CD14-positive monocyte (primary cell): ENCODE measurements at regions not wholly inside any gene's neighbourhood (a gene's known extent, or its start where the extent isn't known, plus 50 kb on each side); places are given as distances from the start of the nearest gene placed in this dataset.

ENCODE experiments used
- DNase-seq, 3 donors: peaks; one replicate each; pipeline ENCODE4 v3.0.0-alpha.2; 2011 to 2022
- H2AFZ ChIP-seq: 2 replicates; pipeline ENCODE4 v1.6.0; 2012; ENCODE audit warnings: mild to moderate bottlenecking, low read depth, low read length, inconsistent platforms; ENCODE audit not compliant: insufficient read depth, poor library complexity, severe bottlenecking
- H3K27ac ChIP-seq, 2 donors: 1 replicate in 1 of 2; 2 replicates in 1 of 2; pipeline ENCODE4 v1.5.1; 2012 to 2013; ENCODE audit warnings: low read length in 2 of 2, control low read depth in 1 of 2, inconsistent platforms in 1 of 2, low read depth in 1 of 2, mild to moderate bottlenecking in 1 of 2
- H3K27me3 ChIP-seq, 2 donors: one replicate each; pipeline versions ENCODE4 v1.6.0 to v1.6.1; 2011 to 2013; ENCODE audit warnings: low read length in 2 of 2; ENCODE audit not compliant: control insufficient read depth in 2 of 2, insufficient read depth in 2 of 2
- H3K36me3 ChIP-seq, 2 donors: replicated peaks in 1 of 2; 1 replicate in 1 of 2; 2 replicates in 1 of 2; pipeline versions ENCODE4 v1.5.1 to v1.6.1; 2012 to 2013; ENCODE audit warnings: low read length in 2 of 2, control low read depth in 1 of 2, inconsistent platforms in 1 of 2, mild to moderate bottlenecking in 1 of 2; ENCODE audit not compliant: insufficient read depth in 2 of 2, control insufficient read depth in 1 of 2
- H3K4me1 ChIP-seq, 2 donors: 1 replicate in 1 of 2; 2 replicates in 1 of 2; pipeline versions ENCODE4 v1.5.1 to v1.6.1; 2012 to 2013; ENCODE audit warnings: low read length in 2 of 2, control low read depth in 1 of 2, inconsistent platforms in 1 of 2, mild to moderate bottlenecking in 1 of 2, moderate library complexity in 1 of 2; ENCODE audit not compliant: insufficient read depth in 2 of 2, control insufficient read depth in 1 of 2
- H3K4me2 ChIP-seq: replicated peaks from 2 replicates; pipeline ENCODE3; 2012; ENCODE audit warnings: low read length, moderate library complexity, mild to moderate bottlenecking; ENCODE audit not compliant: poor library complexity, severe bottlenecking; ENCODE audit errors: extremely low read depth
- H3K4me3 ChIP-seq, 3 experiments: fragments of 200-600 bp in 1 of 3; sonication (generic) in 1 of 3; replicated peaks in 1 of 3; 1 replicate in 2 of 3; 2 replicates in 1 of 3; pipeline ENCODE4 v1.5.1; 2011 to 2013; ENCODE audit warnings: low read length in 3 of 3, mild to moderate bottlenecking in 3 of 3, control low read depth in 2 of 3, low read depth in 2 of 3, inconsistent platforms in 1 of 3, moderate library complexity in 1 of 3
- H3K79me2 ChIP-seq: 2 replicates; pipeline ENCODE4 v1.6.0; 2012; ENCODE audit warnings: mild to moderate bottlenecking, control low read depth, inconsistent platforms, low read length, moderate library complexity; ENCODE audit not compliant: insufficient read depth
- H3K9ac ChIP-seq: 2 replicates; pipeline ENCODE4 v1.6.0; 2017; ENCODE audit warnings: low read length, mild to moderate bottlenecking; ENCODE audit not compliant: insufficient read depth, poor library complexity, severe bottlenecking
- H3K9me3 ChIP-seq, 2 donors: replicated peaks in 1 of 2; 1 replicate in 1 of 2; 2 replicates in 1 of 2; pipeline versions ENCODE4 v1.5.1 to v1.6.1; 2012 to 2013; ENCODE audit warnings: low read length in 2 of 2, control low read depth in 1 of 2; ENCODE audit not compliant: control insufficient read depth in 1 of 2, insufficient read depth in 1 of 2
- H4K20me1 ChIP-seq: 2 replicates; pipeline ENCODE4 v1.6.0; 2012; ENCODE audit warnings: mild to moderate bottlenecking, low read length, control low read depth, moderate library complexity; ENCODE audit not compliant: insufficient read depth
- H3K27ac Mint-ChIP-seq, 7 donors: one replicate each; pipeline ENCODE4 v1.8.0; 2020; ENCODE audit warnings: mild to moderate bottlenecking in 7 of 7, mixed read lengths in 7 of 7, moderate library complexity in 6 of 7, inconsistent platforms in 2 of 7
- H3K27me3 Mint-ChIP-seq, 3 donors: one replicate each; pipeline ENCODE4 v1.8.0; 2021 to 2022; ENCODE audit warnings: low read depth in 3 of 3, mild to moderate bottlenecking in 3 of 3, mixed read lengths in 3 of 3, moderate library complexity in 3 of 3, inconsistent platforms in 1 of 3
- H3K36me3 Mint-ChIP-seq, 2 donors: one replicate each; pipeline ENCODE4 v1.8.0; 2020; ENCODE audit warnings: mixed read lengths in 2 of 2, inconsistent platforms in 1 of 2, mild to moderate bottlenecking in 1 of 2
- H3K4me1 Mint-ChIP-seq: one replicate; pipeline ENCODE4 v1.8.0; 2020; ENCODE audit warnings: mild to moderate bottlenecking, mixed read lengths
- H3K4me3 Mint-ChIP-seq, 2 donors: one replicate each; pipeline ENCODE4 v1.8.0; 2020; ENCODE audit warnings: mild to moderate bottlenecking in 2 of 2, mixed read lengths in 2 of 2, moderate library complexity in 1 of 2
- H3K9me3 Mint-ChIP-seq, 7 donors: one replicate each; pipeline ENCODE4 v1.8.0; 2020 to 2022; ENCODE audit warnings: mixed read lengths in 7 of 7, mild to moderate bottlenecking in 6 of 7, moderate library complexity in 6 of 7, inconsistent platforms in 2 of 7
- WGBS: methylation state at CpG from one replicate; pipeline ENCODE4 v1.1.5; 2013; ENCODE audit warnings: missing lambda C conversion rate; ENCODE audit not compliant: insufficient coverage; 5-methylcytosine and 5-hydroxymethylcytosine counted together
- intact Hi-C, 2 donors: fragments of 100-400 bp; cut with micrococcal nuclease; formaldehyde crosslinking; loops; one replicate each; pipeline versions ENCODE4 v1.15.0 to v1.15.1; 2023
- TF ChIP-seq, protein P1 (sequence below): fragments of 200-600 bp; IDR thresholded peaks from one replicate; pipeline ENCODE4 v1.8.0; 2022; ENCODE audit warnings: antibody characterized with exemption, mild to moderate bottlenecking

DNA sequence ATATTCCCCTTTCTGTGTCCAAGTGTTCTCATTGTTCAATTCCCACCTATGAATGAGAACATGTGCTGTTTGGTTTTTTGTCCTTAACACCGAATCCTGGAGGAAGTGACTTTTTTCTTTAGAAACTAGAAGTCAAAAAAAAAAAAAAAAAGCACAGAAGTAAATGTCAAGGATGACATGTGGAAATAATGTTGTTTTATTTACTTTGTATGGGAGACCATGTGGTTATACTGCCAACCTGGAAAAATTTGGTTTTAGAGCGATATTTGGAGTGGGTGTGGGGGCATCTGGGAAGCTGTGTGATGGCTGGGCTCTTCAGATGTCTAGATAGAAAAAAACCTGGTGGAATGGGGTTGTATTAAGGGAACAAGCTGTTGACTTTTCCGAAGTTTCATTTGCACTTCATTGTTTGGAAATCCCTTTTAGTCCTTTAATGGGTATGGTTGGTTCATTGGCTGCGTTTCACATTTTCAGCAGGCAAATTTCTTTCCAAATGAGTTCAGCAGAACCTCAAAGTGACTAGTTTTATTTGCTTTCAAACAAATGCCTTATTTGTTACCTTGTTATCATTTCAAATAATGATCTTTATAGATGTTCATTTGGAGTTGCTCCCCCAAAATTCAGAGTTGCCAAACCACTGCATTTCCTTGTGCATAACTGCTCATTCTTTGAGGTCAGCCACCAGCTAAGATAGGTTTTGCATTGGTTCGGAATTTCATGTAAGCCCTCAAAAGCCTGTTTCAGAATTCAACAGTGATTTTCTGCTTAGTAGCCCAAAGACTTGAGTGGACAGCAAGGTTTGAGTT is 508.2 kb downstream of the METTL15 start:
- intact Hi-C loops = no loop called here
- Histone ChIP-seq H3K4me1 (no peaks in the 10 kb centered on the region), H3K79me2 (no peaks in the 10 kb centered on the region), H3K36me3 (no peaks in the 10 kb centered on the region), H4K20me1 (no peaks in the 10 kb centered on the region), H3K9ac (no peak overlapping the region), H3K4me2 (no peak overlapping the region), H3K4me3 (no peak overlapping the region), H2AFZ (no peak overlapping the region), H3K27ac (no peak overlapping the region), H3K27me3 (no peaks in the 10 kb centered on the region), H3K9me3 (no peaks in the 10 kb centered on the region)
- H3K27me3 Mint-ChIP-seq = no peaks in the 10 kb centered on the region
- no peaks in the 10 kb centered on the region for H3K36me3 Mint-ChIP-seq
- no peak overlapping the region for H3K4me3 Mint-ChIP-seq
- no peaks in the 10 kb centered on the region for H3K4me1 Mint-ChIP-seq
- H3K9me3 Mint-ChIP-seq = peaks cover 0 to 9% (median 1%) of the 10 kb centered on the region in 7 donors
- TF ChIP-seq, protein P1, sequence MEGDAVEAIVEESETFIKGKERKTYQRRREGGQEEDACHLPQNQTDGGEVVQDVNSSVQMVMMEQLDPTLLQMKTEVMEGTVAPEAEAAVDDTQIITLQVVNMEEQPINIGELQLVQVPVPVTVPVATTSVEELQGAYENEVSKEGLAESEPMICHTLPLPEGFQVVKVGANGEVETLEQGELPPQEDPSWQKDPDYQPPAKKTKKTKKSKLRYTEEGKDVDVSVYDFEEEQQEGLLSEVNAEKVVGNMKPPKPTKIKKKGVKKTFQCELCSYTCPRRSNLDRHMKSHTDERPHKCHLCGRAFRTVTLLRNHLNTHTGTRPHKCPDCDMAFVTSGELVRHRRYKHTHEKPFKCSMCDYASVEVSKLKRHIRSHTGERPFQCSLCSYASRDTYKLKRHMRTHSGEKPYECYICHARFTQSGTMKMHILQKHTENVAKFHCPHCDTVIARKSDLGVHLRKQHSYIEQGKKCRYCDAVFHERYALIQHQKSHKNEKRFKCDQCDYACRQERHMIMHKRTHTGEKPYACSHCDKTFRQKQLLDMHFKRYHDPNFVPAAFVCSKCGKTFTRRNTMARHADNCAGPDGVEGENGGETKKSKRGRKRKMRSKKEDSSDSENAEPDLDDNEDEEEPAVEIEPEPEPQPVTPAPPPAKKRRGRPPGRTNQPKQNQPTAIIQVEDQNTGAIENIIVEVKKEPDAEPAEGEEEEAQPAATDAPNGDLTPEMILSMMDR = no peak
- 61% methylated on average over 4 of the region's 5 CpGs for WGBS
- H3K27ac Mint-ChIP-seq = no peak overlapping the region
- DNase-seq = no peak

DNA sequence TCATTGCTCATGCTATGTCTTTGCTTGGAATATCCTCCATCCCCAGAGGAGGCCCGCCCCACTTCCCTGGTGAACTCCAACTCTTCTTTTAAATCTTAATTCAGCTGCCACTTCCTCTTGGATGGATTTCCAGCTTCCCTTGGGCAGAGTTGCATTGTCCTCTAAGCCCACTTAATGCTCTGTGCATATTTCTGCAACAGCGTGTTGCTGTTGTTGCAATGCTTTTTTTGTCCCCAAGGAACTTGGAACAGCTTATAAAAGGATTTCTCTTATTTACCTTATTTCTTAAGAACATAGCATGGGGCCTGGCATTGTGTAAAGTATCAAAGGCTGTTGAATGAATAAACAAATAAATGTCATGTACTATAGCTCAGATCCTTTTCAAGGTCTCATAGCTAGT is 507.4 kb downstream of the METTL15 start:
- H4K20me1 ChIP-seq = no peaks in the 10 kb centered on the region
- no peak overlapping the region for H3K9ac ChIP-seq
- Mint-ChIP-seq H3K4me1 (no peaks in the 10 kb centered on the region), H3K27me3 (no peaks in the 10 kb centered on the region), H3K4me3 (no peak overlapping the region), H3K36me3 (no peaks in the 10 kb centered on the region), H3K9me3 (peaks cover 0 to 9% (median 0%) of the 10 kb centered on the region in 7 donors), H3K27ac (no peak overlapping the region)
- no peaks in the 10 kb centered on the region for H3K79me2 ChIP-seq
- WGBS = no CpG with 5 or more reads among the region's 2 CpGs
- no peaks in the 10 kb centered on the region for H3K27me3 ChIP-seq
- no peak overlapping the region for H2AFZ ChIP-seq
- no peak overlapping the region for H3K27ac ChIP-seq
- no peaks in the 10 kb centered on the region for H3K9me3 ChIP-seq
- no peak for DNase-seq
- no peak overlapping the region for H3K4me2 ChIP-seq
- TF ChIP-seq, protein P1 = no peak
- H3K4me1 ChIP-seq = no peaks in the 10 kb centered on the region
- intact Hi-C loops = no loop called here
- no peaks in the 10 kb centered on the region for H3K36me3 ChIP-seq
- no peak overlapping the region for H3K4me3 ChIP-seq
